Hepatocyte (in vitro differentiated cells): ENCODE measurements at regions not wholly inside any gene's neighbourhood (a gene's known extent, or its start where the extent isn't known, plus 50 kb on each side); places are given as distances from the start of the nearest gene placed in this dataset.

Source experiments
- CTCF ChIP-seq: fragments of 200-600 bp; sonication (generic); IDR thresholded peaks from 2 replicates; pipeline ENCODE4 v1.5.1; 2016; ENCODE audit warnings: antibody characterized with exemption, mild to moderate bottlenecking; ENCODE audit not compliant: poor library complexity
- EZH2 ChIP-seq: fragments of 200-600 bp; sonication (generic); IDR thresholded peaks from 2 replicates; pipeline ENCODE4 v1.6.1; 2016; ENCODE audit warnings: antibody characterized with exemption, mild to moderate bottlenecking, borderline replicate concordance
- EZH2phosphoT487 ChIP-seq: fragments of 200-600 bp; sonication (generic); IDR thresholded peaks from one replicate; pipeline ENCODE4 v1.6.1; 2018; ENCODE audit warnings: antibody characterized with exemption, mild to moderate bottlenecking, low read depth, moderate library complexity; ENCODE audit not compliant: unreplicated experiment, severe bottlenecking

GRCh38 chr5:153402550-153402949 lies 87.9 kb upstream of the GRIA1 start:
- TF ChIP-seq CTCF: no peak
- TF ChIP-seq EZH2: no peak
- TF ChIP-seq EZH2phosphoT487: no peak
